ENCODE measurements at regions not wholly inside any gene's neighbourhood (a gene's known extent, or its start where the extent isn't known, plus 50 kb on each side); places are given as distances from the start of the nearest gene placed in this dataset.

DNA sequence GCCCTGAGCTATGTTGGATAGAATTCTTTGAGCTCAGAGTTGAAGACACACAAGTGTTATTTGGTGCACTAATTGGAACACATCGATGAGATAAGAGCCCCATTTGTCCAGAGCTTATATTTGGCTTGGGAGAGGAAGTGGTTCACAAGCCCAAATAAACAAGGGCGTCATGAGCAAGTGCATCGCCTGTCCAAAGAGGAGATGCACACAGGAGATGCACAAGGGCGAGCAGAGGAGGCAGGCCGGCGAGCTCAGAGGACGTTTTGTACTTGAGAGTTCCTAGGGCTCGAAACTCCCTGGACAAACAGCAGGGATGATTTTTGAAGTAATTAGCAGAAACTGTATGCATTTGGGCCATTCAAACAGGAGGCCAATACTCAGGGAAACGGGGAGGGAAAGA lies 212.8 kb upstream of the IRX1 start:
- Histone ChIP-seq H3K9me3 (ENCODE audit: control insufficient read depth, low read length) (no peaks in the 10 kb centered on the region), H3K4me1 (ENCODE audit: control insufficient read depth, insufficient read depth, low read length, poor library complexity, severe bottlenecking) (no peaks in the 10 kb centered on the region), H3K27ac (ENCODE audit: low read depth, low read length, severe bottlenecking) (no peak overlapping the region), H3K4me3 (ENCODE audit: extremely low read depth, insufficient read depth, low read length, poor library complexity, severe bottlenecking) (no peak overlapping the region), H3K36me3 (ENCODE audit: control insufficient read depth, insufficient read depth, low read length) (no peaks in the 10 kb centered on the region)
- 89 to 92% methylated on average over 8 to 9 of the region's 9 CpGs for WGBS, 2 experiments (ENCODE audit: insufficient coverage in 2 of 2)

DNA sequence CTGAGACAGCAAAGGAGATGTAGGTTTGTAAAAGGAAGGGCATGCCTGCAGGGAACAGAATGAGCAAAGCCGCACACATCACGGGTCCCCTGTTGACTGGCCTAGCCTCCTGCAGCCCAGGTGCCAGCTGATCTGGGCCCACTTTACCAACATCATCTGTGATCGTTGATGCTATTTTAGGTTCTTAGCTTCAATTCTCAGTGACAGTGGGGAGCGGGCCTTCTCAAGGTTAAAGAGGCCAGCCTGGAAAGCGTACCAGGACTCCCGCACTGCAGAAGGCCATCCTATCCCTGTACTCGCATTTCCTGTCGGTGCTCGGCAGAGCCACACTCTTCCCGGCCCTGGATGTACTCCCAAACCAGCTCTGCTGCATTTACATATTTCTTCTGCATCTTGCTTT lies 213.5 kb upstream of the IRX1 start:
- no peaks in the 10 kb centered on the region for H3K36me3 ChIP-seq (ENCODE audit: control insufficient read depth, insufficient read depth, low read length)
- H3K4me1 ChIP-seq (ENCODE audit: control insufficient read depth, insufficient read depth, low read length, poor library complexity, severe bottlenecking): no peaks in the 10 kb centered on the region
- H3K4me3 ChIP-seq (ENCODE audit: extremely low read depth, insufficient read depth, low read length, poor library complexity, severe bottlenecking): no peak overlapping the region
- H3K9me3 ChIP-seq (ENCODE audit: control insufficient read depth, low read length): no peaks in the 10 kb centered on the region
- H3K27ac ChIP-seq (ENCODE audit: low read depth, low read length, severe bottlenecking): no peak overlapping the region
- whole genome bisulfite sequencing, 2 experiments (ENCODE audit: insufficient coverage in 2 of 2): 79 to 82% methylated on average over 10 of the region's 10 CpGs

GRCh38 chr5:3381206-3381825 lies 214.3 kb upstream of the IRX1 start:
- WGBS, 2 experiments (ENCODE audit: insufficient coverage in 2 of 2): 89 to 95% methylated on average over 11 to 13 of the region's 15 CpGs
- Histone ChIP-seq H3K4me3 (ENCODE audit: extremely low read depth, insufficient read depth, low read length, poor library complexity, severe bottlenecking) (no peak overlapping the region), H3K9me3 (ENCODE audit: control insufficient read depth, low read length) (no peaks in the 10 kb centered on the region), H3K27ac (ENCODE audit: low read depth, low read length, severe bottlenecking) (no peak overlapping the region), H3K4me1 (ENCODE audit: control insufficient read depth, insufficient read depth, low read length, poor library complexity, severe bottlenecking) (no peaks in the 10 kb centered on the region), H3K36me3 (ENCODE audit: control insufficient read depth, insufficient read depth, low read length) (no peaks in the 10 kb centered on the region)

GRCh38 chr5:3380689-3381088 lies 214.9 kb upstream of the IRX1 start:
- no peak overlapping the region for H3K4me3 ChIP-seq (ENCODE audit: extremely low read depth, insufficient read depth, low read length, poor library complexity, severe bottlenecking)
- 90 to 91% methylated on average over 2 of the region's 3 CpGs for WGBS, 2 experiments (ENCODE audit: insufficient coverage in 2 of 2)
- no peaks in the 10 kb centered on the region for H3K9me3 ChIP-seq (ENCODE audit: control insufficient read depth, low read length)
- H3K4me1 ChIP-seq (ENCODE audit: control insufficient read depth, insufficient read depth, low read length, poor library complexity, severe bottlenecking): no peaks in the 10 kb centered on the region
- H3K36me3 ChIP-seq (ENCODE audit: control insufficient read depth, insufficient read depth, low read length): no peaks in the 10 kb centered on the region
- H3K27ac ChIP-seq (ENCODE audit: low read depth, low read length, severe bottlenecking): no peak overlapping the region

- Histone ChIP-seq H3K9me3 (ENCODE audit: control insufficient read depth, low read length) (peaks cover 5% of the 10 kb centered on the region), H3K4me3 (ENCODE audit: extremely low read depth, insufficient read depth, low read length, poor library complexity, severe bottlenecking) (no peak overlapping the region), H3K36me3 (ENCODE audit: control insufficient read depth, insufficient read depth, low read length) (no peaks in the 10 kb centered on the region), H3K27ac (ENCODE audit: low read depth, low read length, severe bottlenecking) (no peak overlapping the region), H3K4me1 (ENCODE audit: control insufficient read depth, insufficient read depth, low read length, poor library complexity, severe bottlenecking) (no peaks in the 10 kb centered on the region)
- WGBS, 2 experiments (ENCODE audit: insufficient coverage in 2 of 2): 81 to 83% methylated on average over 4 of the region's 5 CpGs
These were observed 217.8 kb upstream of the IRX1 start for GRCh38 chr5:3377831-3378230.

DNA sequence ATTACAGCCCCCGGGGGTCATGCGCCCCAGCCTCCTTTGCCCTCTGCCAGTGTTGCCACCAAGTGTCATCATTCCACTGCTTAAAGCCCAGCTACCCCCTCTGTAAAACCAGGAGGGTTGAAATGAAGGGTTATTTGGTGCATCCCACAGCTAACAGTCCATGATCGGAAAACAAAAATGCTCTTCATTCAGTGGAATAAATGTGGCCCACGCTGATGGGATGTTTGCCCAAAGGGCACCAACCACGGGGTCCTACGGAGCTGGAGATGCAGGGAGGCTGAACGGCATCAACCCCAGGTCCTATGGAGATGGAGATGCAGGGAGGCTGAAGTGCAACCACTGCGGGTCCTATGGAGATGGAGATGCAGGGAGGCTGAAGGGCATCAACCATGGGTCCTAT lies 218.5 kb upstream of the IRX1 start:
- Histone ChIP-seq H3K4me1 (ENCODE audit: control insufficient read depth, insufficient read depth, low read length, poor library complexity, severe bottlenecking) (no peaks in the 10 kb centered on the region), H3K36me3 (ENCODE audit: control insufficient read depth, insufficient read depth, low read length) (no peaks in the 10 kb centered on the region), H3K27ac (ENCODE audit: low read depth, low read length, severe bottlenecking) (no peak overlapping the region), H3K9me3 (ENCODE audit: control insufficient read depth, low read length) (peaks cover 8% of the 10 kb centered on the region), H3K4me3 (ENCODE audit: extremely low read depth, insufficient read depth, low read length, poor library complexity, severe bottlenecking) (no peak overlapping the region)
- WGBS, 2 experiments (ENCODE audit: insufficient coverage in 2 of 2): 90 to 94% methylated on average over 6 to 7 of the region's 8 CpGs

DNA sequence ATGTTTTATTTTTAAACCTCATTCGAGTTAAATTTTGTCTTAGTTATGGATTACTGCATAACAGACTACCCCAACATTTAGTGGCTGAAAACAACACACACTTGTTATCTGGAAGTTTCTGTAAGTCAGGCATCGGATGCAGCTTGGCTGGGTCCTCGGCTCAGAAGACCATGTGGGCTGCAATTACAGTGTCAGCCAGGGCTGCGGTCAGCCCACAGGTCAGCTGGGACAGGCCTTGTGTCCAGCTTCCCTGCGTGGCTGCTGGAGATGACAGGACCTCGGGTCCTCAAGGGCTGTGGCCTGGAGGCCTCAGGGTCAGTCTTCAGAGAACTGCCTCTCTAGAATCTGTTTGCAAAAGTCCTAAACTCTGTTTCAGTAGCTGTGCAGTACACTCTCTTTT lies 219.0 kb upstream of the IRX1 start:
- no peak overlapping the region for H3K27ac ChIP-seq (ENCODE audit: low read depth, low read length, severe bottlenecking)
- H3K4me1 ChIP-seq (ENCODE audit: control insufficient read depth, insufficient read depth, low read length, poor library complexity, severe bottlenecking): no peaks in the 10 kb centered on the region
- WGBS, 2 experiments (ENCODE audit: insufficient coverage in 2 of 2): 79 to 81% methylated on average over 5 of the region's 6 CpGs
- no peaks in the 10 kb centered on the region for H3K36me3 ChIP-seq (ENCODE audit: control insufficient read depth, insufficient read depth, low read length)
- H3K9me3 ChIP-seq (ENCODE audit: control insufficient read depth, low read length): peaks cover 8% of the 10 kb centered on the region
- H3K4me3 ChIP-seq (ENCODE audit: extremely low read depth, insufficient read depth, low read length, poor library complexity, severe bottlenecking): no peak overlapping the region

- Histone ChIP-seq H3K4me3 (ENCODE audit: extremely low read depth, insufficient read depth, low read length, poor library complexity, severe bottlenecking) (no peak overlapping the region), H3K9me3 (ENCODE audit: control insufficient read depth, low read length) (peaks cover 8% of the 10 kb centered on the region), H3K27ac (ENCODE audit: low read depth, low read length, severe bottlenecking) (no peak overlapping the region), H3K36me3 (ENCODE audit: control insufficient read depth, insufficient read depth, low read length) (no peaks in the 10 kb centered on the region), H3K4me1 (ENCODE audit: control insufficient read depth, insufficient read depth, low read length, poor library complexity, severe bottlenecking) (no peaks in the 10 kb centered on the region)
- 100% methylated on average over 1 of the region's 2 CpGs for WGBS, 2 experiments (ENCODE audit: insufficient coverage in 2 of 2)
These were observed 219.9 kb upstream of the IRX1 start for GRCh38 chr5:3375586-3376311.

- H3K4me3 ChIP-seq (ENCODE audit: extremely low read depth, insufficient read depth, low read length, poor library complexity, severe bottlenecking): no peak overlapping the region
- no peaks in the 10 kb centered on the region for H3K36me3 ChIP-seq (ENCODE audit: control insufficient read depth, insufficient read depth, low read length)
- no peak overlapping the region for H3K27ac ChIP-seq (ENCODE audit: low read depth, low read length, severe bottlenecking)
- H3K4me1 ChIP-seq (ENCODE audit: control insufficient read depth, insufficient read depth, low read length, poor library complexity, severe bottlenecking): no peaks in the 10 kb centered on the region
- peaks cover 8% of the 10 kb centered on the region for H3K9me3 ChIP-seq (ENCODE audit: control insufficient read depth, low read length)
These were observed 222.2 kb upstream of the IRX1 start for GRCh38 chr5:3373391-3373790.

DNA sequence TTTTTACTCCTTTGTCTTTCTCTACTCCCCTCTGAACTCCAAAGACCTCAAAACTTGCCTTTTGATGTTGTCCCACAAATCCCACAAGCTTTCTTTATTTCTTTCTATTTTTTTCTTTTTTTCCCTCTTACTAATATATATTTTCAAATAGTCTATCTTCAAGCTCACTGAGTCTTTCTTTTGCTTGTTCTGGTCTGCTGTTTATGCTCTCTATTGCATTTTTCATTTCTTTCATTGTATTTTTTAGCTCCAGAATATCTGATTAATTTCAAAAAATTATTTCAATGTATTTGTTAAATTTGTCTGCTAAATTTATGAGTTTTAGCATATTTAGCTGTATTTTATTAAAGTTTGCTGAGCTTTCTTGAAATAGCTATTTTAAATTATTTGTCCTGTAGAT lies 223.3 kb upstream of the IRX1 start:
- H3K36me3 ChIP-seq (ENCODE audit: control insufficient read depth, insufficient read depth, low read length): no peaks in the 10 kb centered on the region
- H3K4me1 ChIP-seq (ENCODE audit: control insufficient read depth, insufficient read depth, low read length, poor library complexity, severe bottlenecking): no peaks in the 10 kb centered on the region
- no peak overlapping the region for H3K4me3 ChIP-seq (ENCODE audit: extremely low read depth, insufficient read depth, low read length, poor library complexity, severe bottlenecking)
- no peak overlapping the region for H3K27ac ChIP-seq (ENCODE audit: low read depth, low read length, severe bottlenecking)
- peaks cover 8% of the 10 kb centered on the region for H3K9me3 ChIP-seq (ENCODE audit: control insufficient read depth, low read length)

- H3K27ac ChIP-seq (ENCODE audit: low read depth, low read length, severe bottlenecking): no peak overlapping the region
- no peaks in the 10 kb centered on the region for H3K36me3 ChIP-seq (ENCODE audit: control insufficient read depth, insufficient read depth, low read length)
- no peaks in the 10 kb centered on the region for H3K4me1 ChIP-seq (ENCODE audit: control insufficient read depth, insufficient read depth, low read length, poor library complexity, severe bottlenecking)
- H3K4me3 ChIP-seq (ENCODE audit: extremely low read depth, insufficient read depth, low read length, poor library complexity, severe bottlenecking): no peak overlapping the region
- WGBS, 2 experiments (ENCODE audit: insufficient coverage in 2 of 2): 92 to 94% methylated on average over 3 to 5 of the region's 5 CpGs
- H3K9me3 ChIP-seq (ENCODE audit: control insufficient read depth, low read length): no peaks in the 10 kb centered on the region
These were observed 230.0 kb upstream of the IRX1 start for GRCh38 chr5:3365501-3366215.

Measured in mesodermal cell (in vitro differentiated cells).